ENCODE measurements at regions not wholly inside any gene's neighbourhood (a gene's known extent, or its start where the extent isn't known, plus 50 kb on each side); places are given as distances from the start of the nearest gene placed in this dataset.

GRCh38 chr17:53548252-53548651, 274.5 kb upstream of the KIF2B start:
- TF ChIP-seq ELF1 (IDR thresholded peaks at IDR 0.05) (no peak), EZH2phosphoT487 (IDR thresholded peaks at IDR 0.05; ENCODE audit: borderline replicate concordance, low read depth) (no peak), TEAD4 (IDR thresholded peaks at IDR 0.05; ENCODE audit: borderline replicate concordance, insufficient read depth) (no peak), RCOR1 (IDR thresholded peaks at IDR 0.05; ENCODE audit: low read length) (no peak), CTCF (IDR thresholded peaks at IDR 0.05) (no peak), GABPA (IDR thresholded peaks at IDR 0.05; ENCODE audit: low read depth) (no peak), TCF12 (IDR thresholded peaks at IDR 0.05) (no peak), REST (IDR thresholded peaks at IDR 0.05; ENCODE audit: low read depth, low read length) (no peak)
